ENCODE measurements at regions not wholly inside any gene's neighbourhood (a gene's known extent, or its start where the extent isn't known, plus 50 kb on each side); places are given as distances from the start of the nearest gene placed in this dataset.

- DNase-seq (ENCODE audit: low read depth, low spot score) (no peak), ATAC-seq (no peak)
- in situ Hi-C loops (cut with HindIII; ENCODE audit: low pct_unique_long_range_greater_than_20kb, low sequenced_read_pairs) = no loop called here
- no peak overlapping the region for H3K27ac ChIP-seq (ENCODE audit: low read length)
- TF ChIP-seq CTCF (IDR thresholded peaks at IDR 0.05) (no peak), TCF7L2 (IDR thresholded peaks at IDR 0.05; ENCODE audit: low read depth, low read length) (no peak), POLR2AphosphoS5 (IDR thresholded peaks at IDR 0.05; ENCODE audit: low read depth, low read length) (no peak), SIN3A (IDR thresholded peaks at IDR 0.05; ENCODE audit: borderline replicate concordance, insufficient read depth, low read depth, low read length) (no peak)
- no TSS peak for BruUV-seq (replicated peaks)
- no peak overlapping the region for H3K4me3 ChIP-seq (ENCODE audit: low read depth in 2 of 2, low read length in 2 of 2)
- H3K9me3 ChIP-seq (ENCODE audit: control insufficient read depth, insufficient read depth, low read depth, low read length) = no peaks in the 10 kb centered on the region
- peaks cover 5% of the 10 kb centered on the region for H3K4me1 ChIP-seq (ENCODE audit: control insufficient read depth, insufficient read depth, low read length)
- no peaks in the 10 kb centered on the region for H3K36me3 ChIP-seq (ENCODE audit: control insufficient read depth, insufficient read depth, low read length)
- H3K27me3 ChIP-seq (ENCODE audit: control insufficient read depth, insufficient read depth, low read length) = no peaks in the 10 kb centered on the region
- POLR2A ChIA-PET = no interaction called here
- intact Hi-C loops (cut with micrococcal nuclease; ENCODE audit: unreplicated experiment) = no loop called here
- CTCF ChIA-PET = no interaction called here
Observed at GRCh38 chr5:174612686-174613085, 111.7 kb upstream of the MSX2 start.

GRCh38 chr5:174614500-174615135 is 109.8 kb upstream of the MSX2 start:
- no TSS peak for BruUV-seq (replicated peaks)
- ATAC-seq (no peak), DNase-seq (ENCODE audit: low read depth, low spot score) (no peak)
- ChIA-PET POLR2A (no interaction called here), CTCF (no interaction called here)
- in situ Hi-C loops (cut with HindIII; ENCODE audit: low pct_unique_long_range_greater_than_20kb, low sequenced_read_pairs) (no loop called here), intact Hi-C loops (cut with micrococcal nuclease; ENCODE audit: unreplicated experiment) (no loop called here)
- no peaks in the 10 kb centered on the region for H3K4me1 ChIP-seq (ENCODE audit: control insufficient read depth, insufficient read depth, low read length)
- no peaks in the 10 kb centered on the region for H3K9me3 ChIP-seq (ENCODE audit: control insufficient read depth, insufficient read depth, low read depth, low read length)
- no peak overlapping the region for H3K4me3 ChIP-seq (ENCODE audit: low read depth in 2 of 2, low read length in 2 of 2)
- no peak overlapping the region for H3K27ac ChIP-seq (ENCODE audit: low read length)
- H3K36me3 ChIP-seq (ENCODE audit: control insufficient read depth, insufficient read depth, low read length) = no peaks in the 10 kb centered on the region
- no peak for TF ChIP-seq CTCF (IDR thresholded peaks at IDR 0.05)
- H3K27me3 ChIP-seq (ENCODE audit: control insufficient read depth, insufficient read depth, low read length) = no peaks in the 10 kb centered on the region

GRCh38 chr5:174616036-174616435 is 108.3 kb upstream of the MSX2 start:
- ChIA-PET CTCF (no interaction called here), POLR2A (interaction anchor here (0.5 kb wide), 1 partner anchor 108 kb away, joined by 11 read pairs; the partner anchor contains the start of gene MSX2)
- DNase-seq (ENCODE audit: low read depth, low spot score) (no peak), ATAC-seq (no peak)
- Histone ChIP-seq H3K4me3 (ENCODE audit: low read depth in 2 of 2, low read length in 2 of 2) (no peak overlapping the region), H3K4me1 (ENCODE audit: control insufficient read depth, insufficient read depth, low read length) (no peaks in the 10 kb centered on the region), H3K27ac (ENCODE audit: low read length) (no peak overlapping the region), H3K9me3 (ENCODE audit: control insufficient read depth, insufficient read depth, low read depth, low read length) (no peaks in the 10 kb centered on the region), H3K27me3 (ENCODE audit: control insufficient read depth, insufficient read depth, low read length) (no peaks in the 10 kb centered on the region), H3K36me3 (ENCODE audit: control insufficient read depth, insufficient read depth, low read length) (no peaks in the 10 kb centered on the region)
- no peak for TF ChIP-seq REST (IDR thresholded peaks at IDR 0.05; ENCODE audit: insufficient read depth in 1 of 2, low read depth in 2 of 2, low read length in 1 of 2)
- TF ChIP-seq CTCF (IDR thresholded peaks at IDR 0.05) = no peak
- TF ChIP-seq TCF7L2 (IDR thresholded peaks at IDR 0.05; ENCODE audit: low read depth, low read length) = no peak
- TF ChIP-seq POLR2AphosphoS5 (IDR thresholded peaks at IDR 0.05; ENCODE audit: low read depth, low read length) = no peak
- no peak for TF ChIP-seq SIN3A (IDR thresholded peaks at IDR 0.05; ENCODE audit: borderline replicate concordance, insufficient read depth, low read depth, low read length)
- no TSS peak for BruUV-seq (replicated peaks)
- in situ Hi-C loops (cut with HindIII; ENCODE audit: low pct_unique_long_range_greater_than_20kb, low sequenced_read_pairs) (no loop called here), intact Hi-C loops (cut with micrococcal nuclease; ENCODE audit: unreplicated experiment) (no loop called here)

All from Panc1 (cell line).